Mesenteric fat pad (tissue), 1 donor: ENCODE measurements at regions not wholly inside any gene's neighbourhood (a gene's known extent, or its start where the extent isn't known, plus 50 kb on each side); places are given as distances from the start of the nearest gene placed in this dataset.

Experiments used
- DNase-seq: peaks from one replicate; pipeline ENCODE4 v3.0.0-alpha.2; 2020; ENCODE audit warnings: low spot score
- donor health status: DM: yes; HTN: yes; CAD: no.

- no peak for DNase-seq
Observed at GRCh38 chr16:48487287-48487686, 102.1 kb upstream of the SIAH1 start.

- no peak for DNase-seq
Observed at GRCh38 chr16:48481772-48482171, 96.6 kb upstream of the SIAH1 start.

GRCh38 chr16:48481211-48481610 lies 96.0 kb upstream of the SIAH1 start:
- no peak for DNase-seq

- no peak for DNase-seq
Observed at GRCh38 chr16:48479955-48480354, 94.7 kb upstream of the SIAH1 start.

- DNase-seq: no peak
Observed at GRCh38 chr16:48479329-48479728, 94.1 kb upstream of the SIAH1 start.

GRCh38 chr16:48478393-48478792 lies 93.2 kb upstream of the SIAH1 start:
- no peak for DNase-seq

- DNase-seq: no peak
Observed at GRCh38 chr16:48471435-48471834, 86.2 kb upstream of the SIAH1 start.

GRCh38 chr16:48462106-48462740 lies 77.0 kb upstream of the SIAH1 start:
- DNase-seq: no peak

- no peak for DNase-seq
Observed at GRCh38 chr16:48459167-48459566, 74.0 kb upstream of the SIAH1 start.

- DNase-seq: peak; percentile 53
Observed at GRCh38 chr16:48454051-48454450, 68.8 kb upstream of the SIAH1 start.

- peak; percentile 79 for DNase-seq
Observed at GRCh38 chr16:48452991-48453760, 68.0 kb upstream of the SIAH1 start.

GRCh38 chr16:48451323-48451722 lies 66.1 kb upstream of the SIAH1 start:
- peak; percentile 20 for DNase-seq

GRCh38 chr16:48450367-48450766 lies 65.2 kb upstream of the SIAH1 start:
- no peak for DNase-seq

GRCh38 chr16:48448841-48449481 lies 63.7 kb upstream of the SIAH1 start:
- DNase-seq: peak; percentile 53

GRCh38 chr16:48447940-48448536 lies 62.8 kb upstream of the SIAH1 start:
- DNase-seq: peak; percentile 74

- peak; percentile 88 for DNase-seq
Observed at GRCh38 chr16:48447428-48447827, 62.2 kb upstream of the SIAH1 start.

GRCh38 chr16:48446534-48446920 lies 61.3 kb upstream of the SIAH1 start:
- DNase-seq: no peak

- no peak for DNase-seq
Observed at GRCh38 chr16:48445782-48446533, 60.7 kb upstream of the SIAH1 start.

GRCh38 chr16:48444574-48444973 lies 59.4 kb upstream of the SIAH1 start:
- DNase-seq: no peak

- no peak for DNase-seq
Observed at GRCh38 chr16:48442379-48442778, 57.2 kb upstream of the SIAH1 start.

- DNase-seq: no peak
Observed at GRCh38 chr16:48441863-48442279, 56.7 kb upstream of the SIAH1 start.
